HG03432 (cell line): ENCODE measurements at regions not wholly inside any gene's neighbourhood (a gene's known extent, or its start where the extent isn't known, plus 50 kb on each side); places are given as distances from the start of the nearest gene placed in this dataset.

Experiments used
- ATAC-seq: cut with Tn5 transposase; IDR thresholded peaks from one replicate; pipeline ENCODE4 v1.9.1; 2021; ENCODE audit warnings: mild to moderate bottlenecking, moderate library complexity; ENCODE audit not compliant: unreplicated experiment

- ATAC-seq = no peak
Observed at GRCh38 chr16:49910541-49911071, 54.7 kb upstream of the ZNF423 start.

GRCh38 chr16:49911430-49911829, 55.5 kb upstream of the ZNF423 start:
- no peak for ATAC-seq

GRCh38 chr16:49912721-49913120, 56.8 kb upstream of the ZNF423 start:
- no peak for ATAC-seq

- ATAC-seq = no peak
Observed at GRCh38 chr16:49913720-49914119, 57.8 kb upstream of the ZNF423 start.

- no peak for ATAC-seq
Observed at GRCh38 chr16:49914657-49915056, 58.7 kb upstream of the ZNF423 start.

- ATAC-seq = no peak
Observed at GRCh38 chr16:49918257-49918656, 62.3 kb upstream of the ZNF423 start.

GRCh38 chr16:49919327-49919726, 63.4 kb upstream of the ZNF423 start:
- ATAC-seq = no peak

- no peak for ATAC-seq
Observed at GRCh38 chr16:49920397-49920796, 64.5 kb upstream of the ZNF423 start.

- no peak for ATAC-seq
Observed at GRCh38 chr16:49921106-49921505, 65.2 kb upstream of the ZNF423 start.

GRCh38 chr16:49921791-49922456, 66.0 kb upstream of the ZNF423 start:
- peak; percentile 44 for ATAC-seq

- no peak for ATAC-seq
Observed at GRCh38 chr16:49923411-49923810, 67.5 kb upstream of the ZNF423 start.

- ATAC-seq = no peak
Observed at GRCh38 chr16:49924078-49924477, 68.2 kb upstream of the ZNF423 start.

- no peak for ATAC-seq
Observed at GRCh38 chr16:49926941-49927340, 71.0 kb upstream of the ZNF423 start.

- no peak for ATAC-seq
Observed at GRCh38 chr16:49928176-49929041, 72.5 kb upstream of the ZNF423 start.

GRCh38 chr16:49929626-49930025, 73.7 kb upstream of the ZNF423 start:
- ATAC-seq = no peak

- ATAC-seq = no peak
Observed at GRCh38 chr16:49930841-49931240, 74.9 kb upstream of the ZNF423 start.

GRCh38 chr16:49931266-49931665, 75.4 kb upstream of the ZNF423 start:
- ATAC-seq = no peak

GRCh38 chr16:49931916-49932315, 76.0 kb upstream of the ZNF423 start:
- no peak for ATAC-seq

GRCh38 chr16:49932434-49932833, 76.5 kb upstream of the ZNF423 start:
- no peak for ATAC-seq

- no peak for ATAC-seq
Observed at GRCh38 chr16:49932946-49933345, 77.0 kb upstream of the ZNF423 start.

- no peak for ATAC-seq
Observed at GRCh38 chr16:49936791-49937190, 80.9 kb upstream of the ZNF423 start.

- no peak for ATAC-seq
Observed at GRCh38 chr16:49937886-49938285, 82.0 kb upstream of the ZNF423 start.
